HG02623 (cell line): ENCODE measurements at regions not wholly inside any gene's neighbourhood (a gene's known extent, or its start where the extent isn't known, plus 50 kb on each side); places are given as distances from the start of the nearest gene placed in this dataset.
A peak's percentile ranks its signal among the peaks of the same experiment; 100 is the strongest.
"Not testable (repeated sequence)": the region's sequence is repeated elsewhere in the genome, so short reads cannot be mapped to it uniquely, and the experiment has no call there.

Experiments used
- ATAC-seq: cut with Tn5 transposase; IDR thresholded peaks from one replicate; pipeline ENCODE4 v1.9.1; 2021; ENCODE audit warnings: moderate library complexity; ENCODE audit not compliant: unreplicated experiment

DNA sequence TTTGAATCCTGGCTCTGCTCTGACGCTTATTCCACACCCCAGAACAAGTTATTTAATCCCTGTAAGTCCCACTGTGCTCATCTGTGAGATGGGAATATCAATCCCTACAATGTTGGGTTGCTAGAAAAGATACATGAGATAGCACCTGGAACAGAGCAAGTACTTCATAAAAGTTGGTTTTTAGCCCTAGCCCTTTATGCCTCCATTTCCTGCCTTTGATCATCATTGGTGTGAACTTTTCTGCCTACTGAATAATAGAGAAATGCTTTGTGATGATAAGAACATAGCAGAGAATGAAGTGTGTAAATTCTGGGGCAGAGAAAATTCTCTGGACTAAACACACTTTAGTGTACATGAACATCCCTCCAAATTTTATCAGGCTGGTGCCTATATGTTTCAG is 90.3 kb upstream of the RANBP6 start:
- no peak for ATAC-seq

DNA sequence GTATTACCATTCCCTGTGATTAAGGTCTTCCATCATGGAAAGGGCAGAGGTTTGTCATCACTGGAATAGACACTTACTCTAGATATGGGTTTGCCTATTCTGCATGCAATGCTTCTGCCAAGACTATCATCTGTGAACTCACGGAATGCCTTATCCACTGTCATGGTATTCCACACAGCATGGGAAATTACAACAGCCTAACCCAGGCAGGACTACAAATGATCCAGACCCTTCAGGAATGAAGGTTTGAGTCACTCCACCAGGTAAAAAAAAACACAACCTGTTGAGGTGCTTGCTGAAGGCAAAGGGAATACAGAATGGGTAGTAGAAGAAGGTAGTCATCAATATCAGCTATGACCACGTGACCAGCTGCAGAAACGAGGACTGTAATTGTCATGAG is 89.0 kb upstream of the RANBP6 start:
- ATAC-seq = not testable (repeated sequence)

DNA sequence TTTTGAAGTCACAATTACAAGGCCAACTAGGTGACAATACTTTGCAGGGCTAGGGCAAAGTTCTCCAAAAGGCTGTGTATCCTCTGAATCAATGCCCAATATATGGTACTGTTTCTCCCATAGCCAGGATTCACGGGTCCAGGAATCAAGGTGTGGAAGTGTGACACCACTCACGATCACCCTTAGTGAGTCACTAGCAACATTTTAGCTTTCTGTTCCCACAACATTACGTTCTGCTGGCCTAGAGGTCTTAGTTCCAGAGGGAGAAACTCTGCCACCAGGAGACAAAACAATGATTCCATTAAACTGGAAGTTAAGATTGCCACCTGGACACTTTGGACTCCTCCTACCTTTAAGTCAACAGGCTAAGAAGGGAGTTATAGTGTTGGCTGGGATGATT is 88.5 kb upstream of the RANBP6 start:
- not testable (repeated sequence) for ATAC-seq

DNA sequence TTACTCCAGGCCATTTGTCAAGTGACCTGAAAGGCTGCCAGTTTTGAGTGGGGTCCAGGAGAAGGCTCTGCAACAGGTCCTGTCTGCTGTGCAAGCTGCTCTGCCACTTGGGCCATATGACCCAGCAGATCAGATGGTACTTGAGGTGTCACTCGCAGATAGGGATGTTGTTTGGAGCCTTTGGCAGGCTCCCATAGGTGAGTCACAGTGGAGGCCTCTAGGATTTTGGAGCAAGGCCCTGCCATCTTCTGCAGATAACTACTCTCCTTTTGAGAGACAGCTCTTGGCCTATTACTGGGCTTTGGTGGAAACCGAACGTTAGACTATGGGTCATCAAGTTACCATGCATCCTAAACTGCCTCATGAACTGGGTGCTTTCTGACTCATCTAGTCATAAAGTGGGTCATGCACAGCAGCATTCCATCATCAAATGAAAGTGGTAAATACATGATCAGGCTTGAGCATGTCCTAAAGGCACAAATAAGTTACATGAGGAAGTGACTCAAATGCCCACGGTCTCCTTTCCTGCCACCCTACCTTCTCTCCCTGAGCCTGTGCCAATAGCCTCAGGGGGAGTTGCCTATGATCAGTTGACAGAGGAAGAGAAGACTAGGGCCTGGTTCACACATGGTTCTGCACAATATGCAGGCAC is 87.0 kb upstream of the RANBP6 start:
- ATAC-seq = not testable (repeated sequence)

DNA sequence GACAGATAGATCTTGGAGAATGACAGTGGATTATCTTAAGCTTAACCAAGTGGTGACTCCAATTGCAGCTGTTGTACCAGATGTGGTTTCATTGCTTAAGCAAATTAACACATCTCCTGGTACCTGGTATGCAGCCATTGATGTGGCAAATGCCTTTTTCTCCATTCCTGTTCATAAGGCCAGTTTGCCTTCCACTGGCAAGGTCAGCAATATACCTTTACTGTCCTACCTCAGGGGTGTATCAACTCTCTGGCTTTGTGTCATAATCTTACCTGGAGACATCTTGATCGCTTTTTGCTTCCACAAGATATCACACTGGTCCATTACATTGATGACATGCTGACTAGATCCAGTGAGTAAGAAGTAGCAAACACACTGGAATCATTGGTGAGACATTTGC is 86.3 kb upstream of the RANBP6 start:
- ATAC-seq = not testable (repeated sequence)

DNA sequence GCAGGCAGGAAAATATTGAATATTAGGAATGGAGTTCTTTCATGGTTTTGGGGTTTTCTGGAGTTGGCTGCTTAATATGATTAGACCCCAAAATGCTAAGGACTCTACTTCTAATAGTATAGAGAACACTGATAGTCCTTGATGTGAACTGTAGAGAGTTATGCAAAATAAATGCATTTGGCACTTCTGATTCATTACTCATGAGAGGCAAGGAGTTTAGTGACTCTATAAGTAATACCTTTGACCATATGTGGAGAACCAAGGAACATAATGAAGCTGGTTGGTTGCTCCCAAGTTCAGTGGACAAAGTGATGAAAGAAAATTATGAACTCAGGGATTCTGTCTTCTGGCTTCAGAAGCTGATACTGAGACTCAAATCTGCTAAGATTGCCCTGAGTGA is 83.9 kb upstream of the RANBP6 start:
- not testable (repeated sequence) for ATAC-seq

DNA sequence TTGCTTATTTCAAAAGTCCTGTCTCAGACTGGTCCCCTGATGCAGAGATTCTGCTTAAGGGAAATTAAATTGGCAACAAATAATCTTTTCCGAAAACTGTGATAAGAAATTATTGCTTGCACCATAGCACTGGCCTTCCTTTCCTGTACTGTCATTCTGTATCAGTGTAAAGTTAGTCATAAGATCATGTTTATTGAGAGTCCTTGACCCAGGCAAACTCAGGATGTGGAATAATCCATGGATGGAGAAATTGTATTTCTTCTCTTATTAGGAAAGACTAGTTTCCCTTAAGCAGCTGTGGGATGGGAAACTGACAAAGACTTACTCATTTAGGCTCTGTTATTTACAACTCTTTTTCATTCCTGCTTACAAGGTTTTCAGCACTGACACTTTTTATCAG is 83.0 kb upstream of the RANBP6 start:
- no peak for ATAC-seq

DNA sequence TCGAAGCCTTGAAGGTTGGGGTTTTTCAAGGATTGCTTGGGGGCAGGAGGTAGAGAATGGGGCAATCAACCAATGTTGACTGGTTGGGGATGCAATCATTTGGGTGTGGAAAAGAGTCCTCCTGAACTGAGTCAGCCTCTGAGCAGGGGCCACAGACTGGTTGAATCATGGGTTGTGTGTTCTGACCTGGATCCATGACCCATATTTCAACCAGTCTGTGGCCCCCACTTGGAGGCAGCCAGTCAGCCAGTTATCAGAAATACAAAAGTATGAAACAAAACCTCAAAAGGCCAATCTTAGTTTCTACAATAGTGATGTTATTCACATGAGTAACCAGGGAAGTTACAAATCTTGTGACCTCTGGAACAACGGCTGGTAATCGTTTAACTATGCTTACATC is 81.4 kb upstream of the RANBP6 start:
- no peak for ATAC-seq

DNA sequence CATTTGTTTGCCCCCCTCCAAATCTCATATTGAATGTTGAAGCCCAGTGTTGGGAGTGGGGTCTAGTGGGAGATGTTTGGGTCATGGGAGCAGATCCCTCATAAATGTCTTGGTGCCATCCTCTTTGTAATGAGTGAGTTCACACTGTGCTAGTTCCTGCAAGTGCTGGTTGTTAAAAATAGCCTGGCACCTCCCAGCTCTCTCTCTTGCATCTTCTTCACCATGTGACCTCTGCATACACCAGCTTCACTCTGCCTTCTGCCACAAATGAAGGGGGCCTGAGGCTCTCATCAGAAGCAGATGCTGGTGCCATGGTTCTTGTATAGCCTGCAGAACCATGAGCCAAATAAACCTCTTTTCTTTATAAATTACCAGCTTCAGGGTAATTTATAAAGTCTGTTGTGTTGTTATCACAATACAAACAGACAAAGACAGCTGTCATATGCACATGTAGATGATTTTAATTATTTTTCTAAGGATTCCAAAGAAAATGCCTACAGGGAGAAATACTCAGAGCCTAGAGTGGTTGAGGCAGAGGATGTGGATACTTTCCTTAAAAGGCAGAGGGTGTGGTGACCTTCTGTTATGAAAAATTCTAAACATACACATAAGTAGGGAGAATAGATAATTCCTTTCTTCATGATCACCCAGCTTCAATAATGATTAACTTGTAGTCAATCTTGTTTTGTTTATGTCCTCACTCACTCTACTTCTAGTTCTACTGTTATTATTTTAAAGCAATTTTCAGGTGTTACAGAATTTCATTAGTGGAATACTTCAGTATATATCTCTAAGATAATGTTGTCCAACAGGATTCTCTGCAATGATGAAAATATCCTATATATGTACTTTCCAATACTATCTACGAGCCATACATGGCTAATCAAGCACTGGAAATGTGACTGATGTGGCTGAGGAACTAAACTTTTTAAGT is 75.1 kb upstream of the RANBP6 start:
- no peak for ATAC-seq

DNA sequence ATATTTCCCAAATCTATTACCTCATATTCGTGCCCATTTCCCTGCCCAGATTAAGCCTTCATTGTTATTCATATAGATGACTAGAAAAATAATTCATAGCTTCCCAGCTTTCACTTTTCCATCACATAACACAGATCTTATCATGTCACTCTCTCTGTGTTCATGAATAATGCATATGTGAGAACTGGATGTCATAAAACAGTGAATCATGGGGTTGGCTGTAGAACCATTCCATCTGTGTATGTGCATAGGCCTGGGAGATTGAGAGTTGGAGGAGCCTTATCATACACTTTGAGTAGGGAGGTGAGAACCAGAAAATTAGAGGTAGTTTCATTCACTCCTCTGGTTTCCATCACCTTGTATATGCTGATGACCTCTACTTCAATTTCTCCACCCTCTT is 73.9 kb upstream of the RANBP6 start:
- no peak for ATAC-seq

DNA sequence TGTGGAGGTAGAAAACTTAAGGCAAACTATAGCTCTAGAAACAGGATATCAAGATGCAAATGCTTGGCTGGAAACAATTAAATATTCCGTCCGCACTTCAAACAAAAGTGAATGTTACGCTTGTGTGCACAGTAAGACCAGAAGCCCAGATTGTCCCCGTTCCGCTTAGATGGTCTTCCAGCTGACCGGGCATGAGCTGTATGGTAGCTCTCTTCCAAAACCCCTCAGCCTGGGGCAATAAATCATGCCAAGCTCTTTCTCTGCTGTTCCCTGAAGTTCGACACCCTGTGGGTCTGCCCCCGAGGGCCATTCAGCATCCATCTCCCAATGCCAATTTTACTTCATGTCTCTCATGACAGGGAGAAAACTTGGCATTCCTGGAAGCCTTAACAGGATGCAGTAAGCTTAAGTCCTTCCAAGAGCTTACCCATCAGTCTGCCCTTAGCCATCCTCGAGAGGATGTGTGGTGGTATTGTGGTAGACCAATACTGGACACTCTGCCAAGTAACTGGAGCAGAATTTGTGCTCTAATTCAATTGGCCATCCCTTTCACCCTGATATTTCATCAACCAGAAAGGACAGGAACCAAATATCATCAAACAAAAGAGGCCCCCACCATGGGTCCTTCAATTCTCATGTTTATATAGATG is 70.7 kb upstream of the RANBP6 start:
- ATAC-seq = no peak

DNA sequence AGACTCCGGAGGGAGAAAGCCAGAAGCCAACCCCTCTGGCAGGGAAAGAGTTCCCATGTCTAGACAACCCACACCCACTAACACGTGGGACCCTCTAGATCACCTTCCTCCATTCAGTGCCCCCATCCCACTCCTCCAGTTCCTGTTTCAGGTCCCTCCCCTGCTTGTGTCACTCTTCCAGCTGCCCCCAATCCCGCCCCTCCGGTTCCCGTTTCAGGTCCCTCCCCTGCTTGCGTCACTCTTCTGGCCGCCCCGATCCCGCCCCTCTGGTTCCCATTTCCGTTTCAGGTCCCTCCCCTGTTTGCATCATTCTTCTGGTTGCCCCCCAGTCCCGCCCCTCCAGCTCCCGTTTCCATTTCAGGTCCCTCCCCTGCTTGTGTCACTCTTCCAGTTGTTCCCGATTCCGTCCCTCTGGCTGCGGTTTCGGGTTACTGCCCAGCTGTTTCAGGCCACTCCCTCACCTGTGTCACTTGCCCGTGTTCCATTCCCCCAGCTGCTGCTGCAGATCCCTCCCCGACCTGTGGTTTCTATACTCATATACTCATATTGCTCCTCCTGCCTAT is 64.8 kb upstream of the RANBP6 start:
- peak; percentile 91 for ATAC-seq

DNA sequence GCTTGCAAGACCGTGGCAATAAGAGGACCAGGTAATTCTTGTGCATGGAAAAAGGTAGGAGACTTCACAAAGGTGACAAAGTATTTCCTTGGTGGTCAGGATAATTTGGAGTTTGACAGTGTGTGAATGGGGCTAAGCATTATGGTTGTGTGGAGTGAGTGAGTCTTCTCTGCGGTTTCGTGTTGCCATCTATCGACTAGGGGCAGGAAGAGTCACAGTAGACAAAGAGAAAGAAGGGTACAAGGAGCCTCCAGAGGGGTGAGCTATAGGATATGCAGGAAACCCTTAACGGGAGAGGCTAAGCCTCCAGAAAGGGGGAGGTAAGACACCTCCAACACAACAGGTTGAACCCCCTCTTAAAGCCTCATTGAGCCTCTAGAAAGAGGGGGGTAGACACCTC is 64.0 kb upstream of the RANBP6 start:
- ATAC-seq = no peak

DNA sequence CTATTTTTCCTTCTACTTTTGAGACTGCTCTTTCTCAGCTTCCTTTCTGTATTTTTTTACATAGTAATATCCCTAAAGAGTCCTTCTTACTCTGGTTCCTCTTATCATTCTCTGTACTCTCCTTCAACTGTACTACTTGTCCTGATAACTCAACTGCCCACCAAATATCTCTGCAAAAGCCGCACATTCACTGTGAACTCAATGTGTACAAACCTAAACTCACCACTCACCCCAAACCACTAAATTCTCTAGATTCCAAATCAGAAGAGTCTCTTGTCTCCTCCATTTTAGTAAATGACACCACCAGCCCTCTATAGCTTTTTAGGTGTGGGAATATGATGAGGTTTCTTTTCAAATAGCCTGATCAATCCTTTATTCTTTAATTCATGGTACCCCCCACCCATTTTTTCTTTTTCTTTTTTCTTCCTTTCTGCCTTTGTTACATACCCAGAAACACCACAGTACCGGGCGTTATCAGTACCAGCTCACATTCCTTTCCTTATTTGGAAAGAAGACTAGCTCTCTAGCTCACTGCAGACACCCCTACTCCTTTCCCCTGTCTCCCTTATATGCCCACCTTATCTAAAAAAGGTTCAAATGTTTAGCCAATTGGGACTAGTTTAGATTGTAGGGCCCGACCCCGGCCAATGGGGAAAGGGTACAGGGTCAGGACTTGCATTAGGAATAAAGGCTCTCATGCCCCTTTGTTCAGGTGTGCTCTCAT is 63.1 kb upstream of the RANBP6 start:
- ATAC-seq = no peak

DNA sequence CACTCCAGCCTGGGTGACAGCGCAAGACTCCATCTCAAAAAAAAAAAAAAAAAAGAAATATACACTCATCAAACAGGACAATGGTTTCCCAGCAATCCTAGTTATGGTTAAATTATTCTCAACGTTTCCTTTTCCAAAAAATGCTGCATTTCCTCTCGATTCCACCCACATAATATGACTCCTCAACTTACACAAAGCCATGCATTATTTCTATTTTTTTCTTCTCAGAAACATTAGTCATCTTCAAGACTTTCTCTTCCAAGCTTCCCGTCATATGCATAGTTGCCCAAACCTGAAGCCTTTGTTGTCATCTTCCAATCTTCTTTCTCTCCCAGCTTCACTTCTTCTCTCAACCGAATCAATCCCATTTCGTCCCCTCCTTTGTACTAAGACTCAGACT is 61.4 kb upstream of the RANBP6 start:
- no peak for ATAC-seq

DNA sequence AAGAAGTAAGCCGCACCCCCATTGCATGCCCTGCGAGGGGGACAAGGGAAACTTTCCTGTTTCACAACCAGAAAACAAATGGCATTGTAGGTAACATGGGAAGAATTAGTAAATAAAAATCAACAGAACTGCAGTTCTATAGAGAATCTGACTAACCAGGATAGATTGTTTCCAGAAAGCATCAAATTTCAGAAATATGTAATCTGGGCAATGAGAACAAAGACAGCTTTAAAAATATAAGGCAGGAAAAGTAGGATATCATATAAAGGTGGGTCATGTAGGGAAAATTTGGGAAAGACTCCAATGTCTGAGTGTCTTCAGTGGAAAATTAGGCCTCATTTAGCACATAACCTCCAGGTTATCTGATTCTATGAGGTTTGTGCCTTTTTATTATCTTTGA is 58.3 kb upstream of the RANBP6 start:
- ATAC-seq = no peak

DNA sequence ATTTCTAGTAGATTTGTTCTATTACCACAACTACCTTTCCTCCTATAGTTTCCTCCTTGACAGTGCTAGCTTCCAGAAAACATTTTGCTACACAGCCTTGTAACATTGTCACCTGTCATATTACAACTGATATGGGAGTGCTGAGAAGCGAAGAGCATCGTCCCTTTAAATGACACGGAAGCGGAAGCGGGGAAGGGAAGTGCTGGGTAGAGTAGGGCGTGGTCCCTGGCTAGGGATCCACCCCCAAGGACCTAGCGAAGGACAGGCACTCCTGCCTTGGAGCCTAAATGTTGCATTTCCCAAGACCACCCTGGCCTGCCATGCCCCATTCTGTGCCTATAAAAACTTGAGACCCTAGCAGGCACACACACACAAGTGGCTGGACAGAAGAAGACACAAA is 57.4 kb upstream of the RANBP6 start:
- ATAC-seq = no peak

DNA sequence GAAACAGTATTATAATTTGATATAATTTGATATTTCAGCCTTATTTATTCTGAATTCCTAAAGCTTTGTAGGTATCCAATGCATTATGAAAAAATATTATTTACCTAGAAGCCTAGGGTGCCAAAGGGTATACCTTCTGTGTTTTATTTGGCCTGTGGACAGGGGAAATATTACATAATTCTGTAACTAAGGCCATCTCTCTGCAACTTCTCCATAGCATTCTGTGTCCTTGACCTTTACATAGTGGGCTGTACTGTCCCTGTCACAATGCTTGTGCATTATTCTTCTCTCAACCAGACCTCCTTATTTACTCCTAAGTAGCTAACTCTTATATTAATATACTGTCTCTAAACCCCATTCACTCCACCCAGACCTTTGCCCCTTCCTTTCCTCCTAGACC is 57.0 kb upstream of the RANBP6 start:
- no peak for ATAC-seq

DNA sequence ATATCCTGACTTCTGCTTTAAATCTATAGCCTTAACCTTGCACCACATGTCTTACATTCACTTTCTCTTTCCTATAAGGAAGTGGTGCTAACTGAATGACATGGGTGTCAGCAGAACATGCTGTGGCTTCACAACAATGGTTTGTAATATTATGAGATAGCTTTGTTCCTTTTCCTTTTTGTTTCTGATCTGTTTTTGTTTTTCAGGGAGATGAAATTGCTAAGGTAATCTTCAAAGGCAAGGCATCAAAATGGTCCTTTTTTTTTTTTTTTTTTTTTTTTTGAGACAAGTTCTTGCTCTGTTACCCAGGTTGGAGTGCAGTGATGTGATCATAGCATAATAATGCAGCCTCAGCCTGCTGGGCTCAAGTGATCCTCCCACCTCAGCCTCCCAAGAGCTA is 53.6 kb upstream of the RANBP6 start:
- peak; percentile 95 for ATAC-seq

DNA sequence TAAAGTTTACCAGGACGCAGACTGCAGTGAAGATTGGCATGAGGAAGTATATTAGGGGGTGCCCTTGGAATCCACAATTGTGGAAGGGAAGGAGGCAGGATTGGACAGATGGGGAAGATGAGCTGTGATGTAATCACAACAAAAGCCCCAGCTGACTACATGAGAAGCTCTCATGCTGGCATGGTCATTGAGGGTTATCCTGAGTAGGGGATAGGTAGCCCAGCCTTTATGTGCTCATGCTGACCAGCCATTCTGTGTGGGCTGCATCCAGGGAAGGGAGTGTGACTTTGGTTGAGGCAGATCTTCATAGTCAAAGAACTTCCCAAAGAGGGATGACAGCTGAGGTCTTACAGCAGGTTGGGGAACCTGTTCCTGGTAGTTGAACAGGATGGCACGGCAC is 52.0 kb upstream of the RANBP6 start:
- no peak for ATAC-seq
